Thyroid gland (tissue), 4 donors: ENCODE measurements at regions not wholly inside any gene's neighbourhood (a gene's known extent, or its start where the extent isn't known, plus 50 kb on each side); places are given as distances from the start of the nearest gene placed in this dataset.

Experiments used
- POLR2A ChIP-seq, 2 donors: fragments of 450-650 bp; IDR thresholded peaks; one replicate each; pipeline ENCODE4 v1.6.1; 2017; ENCODE audit warnings: antibody characterized with exemption in 2 of 2, mild to moderate bottlenecking in 2 of 2, moderate library complexity in 1 of 2
- TF ChIP-seq, protein P1 (sequence below), 6 experiments: fragments of 200-600 bp in 3 of 6; fragments of 450-650 bp in 3 of 6; sonication (generic) in 3 of 6; IDR thresholded peaks; one replicate each; pipeline ENCODE4 v1.5.1; 2016 to 2019; ENCODE audit warnings: antibody characterized with exemption in 6 of 6, mild to moderate bottlenecking in 2 of 6, inconsistent platforms in 1 of 6, moderate library complexity in 1 of 6

DNA sequence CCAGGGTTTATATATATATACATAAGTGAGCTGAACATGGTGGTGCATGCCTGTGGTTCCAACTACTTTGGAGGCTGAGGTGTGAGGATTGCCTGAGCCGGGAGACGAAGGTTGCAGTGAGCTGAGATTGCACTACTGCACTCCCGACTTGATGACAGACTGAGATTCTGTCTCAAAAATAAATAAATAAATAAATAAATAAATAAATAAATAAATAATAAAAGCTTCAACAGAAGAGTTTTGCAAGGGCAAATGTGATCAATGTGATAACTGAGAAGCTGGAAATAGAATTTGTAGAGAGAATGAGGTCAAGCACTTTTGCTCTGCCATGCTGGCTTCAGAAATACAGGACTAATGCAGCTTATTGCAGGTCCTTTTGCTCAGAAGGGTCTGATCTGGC lies 855.8 kb upstream of the PRMT6 start:
- TF ChIP-seq, protein P1, sequence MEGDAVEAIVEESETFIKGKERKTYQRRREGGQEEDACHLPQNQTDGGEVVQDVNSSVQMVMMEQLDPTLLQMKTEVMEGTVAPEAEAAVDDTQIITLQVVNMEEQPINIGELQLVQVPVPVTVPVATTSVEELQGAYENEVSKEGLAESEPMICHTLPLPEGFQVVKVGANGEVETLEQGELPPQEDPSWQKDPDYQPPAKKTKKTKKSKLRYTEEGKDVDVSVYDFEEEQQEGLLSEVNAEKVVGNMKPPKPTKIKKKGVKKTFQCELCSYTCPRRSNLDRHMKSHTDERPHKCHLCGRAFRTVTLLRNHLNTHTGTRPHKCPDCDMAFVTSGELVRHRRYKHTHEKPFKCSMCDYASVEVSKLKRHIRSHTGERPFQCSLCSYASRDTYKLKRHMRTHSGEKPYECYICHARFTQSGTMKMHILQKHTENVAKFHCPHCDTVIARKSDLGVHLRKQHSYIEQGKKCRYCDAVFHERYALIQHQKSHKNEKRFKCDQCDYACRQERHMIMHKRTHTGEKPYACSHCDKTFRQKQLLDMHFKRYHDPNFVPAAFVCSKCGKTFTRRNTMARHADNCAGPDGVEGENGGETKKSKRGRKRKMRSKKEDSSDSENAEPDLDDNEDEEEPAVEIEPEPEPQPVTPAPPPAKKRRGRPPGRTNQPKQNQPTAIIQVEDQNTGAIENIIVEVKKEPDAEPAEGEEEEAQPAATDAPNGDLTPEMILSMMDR (IDR thresholded peaks at IDR 0.05), result no peak
- no peak for TF ChIP-seq POLR2A (IDR thresholded peaks at IDR 0.05)
